Calu3 (cell line): ENCODE measurements at regions not wholly inside any gene's neighbourhood (a gene's known extent, or its start where the extent isn't known, plus 50 kb on each side); places are given as distances from the start of the nearest gene placed in this dataset.

Experiments
- BruUV-seq: library from RNA; stranded (reverse); fragments of 400-500 nt; replicated peaks from 2 replicates; lab custom pipeline; 2021; lab: Mats Ljungman, UMichigan
- CTCF ChIA-PET: fragments of 300-600 bp; sonication (Branson Sonifier 250); formaldehyde crosslinking; loops from one replicate; lab custom pipeline; 2022; ENCODE audit warnings: antibody characterized with exemption; lab: Charles Lee
- DNase-seq: peaks from one replicate; pipeline ENCODE4 v3.0.0; 2022
- H3K27ac Mint-ChIP-seq: one replicate; pipeline ENCODE4 v1.8.0; 2022; ENCODE audit warnings: mixed read lengths; ENCODE audit not compliant: unreplicated experiment
- H3K27me3 Mint-ChIP-seq: one replicate; pipeline ENCODE4 v1.8.0; 2022; ENCODE audit warnings: mixed read lengths; ENCODE audit not compliant: unreplicated experiment
- H3K36me3 Mint-ChIP-seq: one replicate; pipeline ENCODE4 v1.8.0; 2022; ENCODE audit warnings: mild to moderate bottlenecking, moderate library complexity, mixed read lengths; ENCODE audit not compliant: insufficient read depth, unreplicated experiment
- H3K4me1 Mint-ChIP-seq: one replicate; pipeline ENCODE4 v1.8.0; 2022; ENCODE audit warnings: mild to moderate bottlenecking, low read depth, mixed read lengths; ENCODE audit not compliant: unreplicated experiment
- H3K4me3 Mint-ChIP-seq: one replicate; pipeline ENCODE4 v1.8.0; 2022; ENCODE audit warnings: mild to moderate bottlenecking, low read depth, moderate library complexity, mixed read lengths; ENCODE audit not compliant: unreplicated experiment
- H3K9me3 Mint-ChIP-seq: one replicate; pipeline ENCODE4 v1.8.0; 2022; ENCODE audit warnings: low read depth, mixed read lengths; ENCODE audit not compliant: unreplicated experiment
- intact Hi-C: fragments of 100-400 bp; cut with micrococcal nuclease; formaldehyde crosslinking; loops from one replicate; pipeline ENCODE4 v1.10.0; 2022; ENCODE audit not compliant: unreplicated experiment
- TF ChIP-seq, protein P1 (sequence below): fragments of 200-600 bp; IDR thresholded peaks from one replicate; pipeline ENCODE4 v1.8.0; 2022; ENCODE audit warnings: antibody characterized with exemption; ENCODE audit not compliant: unreplicated experiment

DNA sequence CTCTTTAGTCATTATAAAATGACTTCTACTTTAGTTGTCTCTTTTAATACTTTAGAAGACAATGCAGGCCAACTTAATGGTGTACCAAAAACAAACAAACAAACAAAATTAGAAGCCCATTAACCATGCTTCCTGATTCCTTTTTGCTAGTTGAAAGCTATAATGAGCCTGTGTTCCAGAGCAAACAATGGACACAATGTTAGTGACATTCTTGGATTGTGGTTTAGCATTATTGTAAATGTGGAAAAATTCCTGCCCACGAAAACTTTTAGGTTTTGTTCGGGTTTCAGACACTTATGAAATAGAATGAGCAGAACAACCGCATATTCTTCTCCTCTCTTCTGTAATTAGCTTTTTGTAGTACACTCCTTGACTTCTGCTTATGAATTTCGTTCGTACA is 1682.7 kb upstream of the PCDH7 start:
- Mint-ChIP-seq H3K27ac (no peak overlapping the region), H3K4me1 (no peaks in the 10 kb centered on the region), H3K4me3 (no peak overlapping the region), H3K27me3 (no peaks in the 10 kb centered on the region), H3K36me3 (no peaks in the 10 kb centered on the region), H3K9me3 (peaks cover 6% of the 10 kb centered on the region)
- BruUV-seq, result no TSS peak
- CTCF ChIA-PET, result no interaction called here
- DNase-seq, result no peak
- intact Hi-C loops, result no loop called here
- TF ChIP-seq, protein P1, sequence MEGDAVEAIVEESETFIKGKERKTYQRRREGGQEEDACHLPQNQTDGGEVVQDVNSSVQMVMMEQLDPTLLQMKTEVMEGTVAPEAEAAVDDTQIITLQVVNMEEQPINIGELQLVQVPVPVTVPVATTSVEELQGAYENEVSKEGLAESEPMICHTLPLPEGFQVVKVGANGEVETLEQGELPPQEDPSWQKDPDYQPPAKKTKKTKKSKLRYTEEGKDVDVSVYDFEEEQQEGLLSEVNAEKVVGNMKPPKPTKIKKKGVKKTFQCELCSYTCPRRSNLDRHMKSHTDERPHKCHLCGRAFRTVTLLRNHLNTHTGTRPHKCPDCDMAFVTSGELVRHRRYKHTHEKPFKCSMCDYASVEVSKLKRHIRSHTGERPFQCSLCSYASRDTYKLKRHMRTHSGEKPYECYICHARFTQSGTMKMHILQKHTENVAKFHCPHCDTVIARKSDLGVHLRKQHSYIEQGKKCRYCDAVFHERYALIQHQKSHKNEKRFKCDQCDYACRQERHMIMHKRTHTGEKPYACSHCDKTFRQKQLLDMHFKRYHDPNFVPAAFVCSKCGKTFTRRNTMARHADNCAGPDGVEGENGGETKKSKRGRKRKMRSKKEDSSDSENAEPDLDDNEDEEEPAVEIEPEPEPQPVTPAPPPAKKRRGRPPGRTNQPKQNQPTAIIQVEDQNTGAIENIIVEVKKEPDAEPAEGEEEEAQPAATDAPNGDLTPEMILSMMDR, result no peak

DNA sequence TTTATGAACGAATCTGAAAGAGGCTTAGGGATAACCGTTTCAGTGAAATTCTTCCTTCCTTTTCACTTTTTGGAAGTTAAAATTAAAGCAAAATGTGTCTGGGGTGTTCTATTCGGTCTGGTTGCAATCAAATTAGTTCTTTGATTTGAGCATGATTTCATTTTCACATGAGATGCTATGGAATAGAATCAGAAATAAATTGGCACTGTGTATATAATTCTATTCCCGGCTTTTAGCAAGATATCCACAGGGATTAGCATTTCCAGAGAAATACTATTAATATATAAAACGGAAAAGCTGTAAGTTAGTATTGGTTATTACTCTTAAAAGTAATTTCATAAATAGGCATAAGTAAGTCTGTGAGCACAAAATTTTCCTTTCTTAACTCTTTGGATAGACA is 1676.8 kb upstream of the PCDH7 start:
- intact Hi-C loops, result no loop called here
- no TSS peak for BruUV-seq
- DNase-seq, result no peak
- H3K27ac Mint-ChIP-seq, result no peak overlapping the region
- CTCF ChIA-PET, result no interaction called here
- TF ChIP-seq, protein P1, result no peak
- H3K4me3 Mint-ChIP-seq, result no peak overlapping the region
- H3K36me3 Mint-ChIP-seq, result no peaks in the 10 kb centered on the region
- peaks cover 4% of the 10 kb centered on the region for H3K9me3 Mint-ChIP-seq
- no peaks in the 10 kb centered on the region for H3K4me1 Mint-ChIP-seq
- H3K27me3 Mint-ChIP-seq, result no peaks in the 10 kb centered on the region

DNA sequence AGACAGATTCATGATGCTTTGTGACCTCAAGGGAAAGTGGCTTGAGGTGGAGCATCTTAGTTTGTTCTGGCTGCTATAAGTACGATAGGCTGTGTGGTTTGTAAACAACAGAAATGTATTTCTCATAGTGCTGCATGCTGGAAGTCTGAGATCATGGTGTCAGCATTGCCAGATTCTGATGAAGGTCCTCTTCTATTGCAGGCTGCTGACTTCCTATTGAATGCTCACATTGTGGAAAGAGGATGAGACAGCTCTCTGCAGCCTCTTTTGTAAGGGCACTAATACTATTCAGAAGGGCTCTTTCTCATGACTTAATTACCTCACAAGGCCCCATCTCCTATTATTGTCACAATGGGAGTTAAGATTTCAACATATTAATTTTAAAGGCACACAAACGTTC is 1674.0 kb upstream of the PCDH7 start:
- intact Hi-C loops, result no loop called here
- Mint-ChIP-seq H3K4me3 (no peak overlapping the region), H3K27ac (no peak overlapping the region), H3K27me3 (no peaks in the 10 kb centered on the region), H3K36me3 (no peaks in the 10 kb centered on the region), H3K4me1 (no peaks in the 10 kb centered on the region), H3K9me3 (peaks cover 9% of the 10 kb centered on the region)
- no peak for DNase-seq
- TF ChIP-seq, protein P1, result no peak
- CTCF ChIA-PET, result no interaction called here
- no TSS peak for BruUV-seq

DNA sequence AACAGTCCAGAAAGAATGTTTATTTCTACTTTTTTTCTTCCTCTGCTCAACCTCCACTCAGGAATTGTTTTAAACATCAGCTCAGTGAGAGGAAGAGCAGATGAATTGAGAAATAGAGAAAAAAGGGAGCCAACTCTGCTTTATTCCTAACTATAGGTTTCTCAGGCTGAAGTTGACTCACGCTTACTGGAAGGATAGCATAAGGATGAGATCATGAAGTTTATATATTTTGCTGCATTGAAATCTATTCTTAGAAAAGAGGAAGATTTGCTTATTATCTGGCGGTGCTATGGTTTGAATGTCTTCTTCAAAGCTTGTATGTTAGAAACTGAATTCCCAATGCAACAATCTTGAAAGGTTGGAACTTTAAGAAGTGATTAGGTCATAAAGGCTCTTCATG is 1673.4 kb upstream of the PCDH7 start:
- BruUV-seq, result no TSS peak
- Mint-ChIP-seq H3K27ac (no peak overlapping the region), H3K36me3 (no peaks in the 10 kb centered on the region), H3K27me3 (no peaks in the 10 kb centered on the region), H3K4me3 (no peak overlapping the region), H3K4me1 (no peaks in the 10 kb centered on the region), H3K9me3 (peaks cover 9% of the 10 kb centered on the region)
- TF ChIP-seq, protein P1, result no peak
- intact Hi-C loops, result no loop called here
- CTCF ChIA-PET, result no interaction called here
- DNase-seq, result no peak
